HG02571 (cell line): ENCODE measurements at regions not wholly inside any gene's neighbourhood (a gene's known extent, or its start where the extent isn't known, plus 50 kb on each side); places are given as distances from the start of the nearest gene placed in this dataset.

Experiments
- ATAC-seq: cut with Tn5 transposase; IDR thresholded peaks from one replicate; pipeline ENCODE4 v1.9.1; 2021; ENCODE audit warnings: mild to moderate bottlenecking, moderate library complexity; ENCODE audit not compliant: unreplicated experiment

DNA sequence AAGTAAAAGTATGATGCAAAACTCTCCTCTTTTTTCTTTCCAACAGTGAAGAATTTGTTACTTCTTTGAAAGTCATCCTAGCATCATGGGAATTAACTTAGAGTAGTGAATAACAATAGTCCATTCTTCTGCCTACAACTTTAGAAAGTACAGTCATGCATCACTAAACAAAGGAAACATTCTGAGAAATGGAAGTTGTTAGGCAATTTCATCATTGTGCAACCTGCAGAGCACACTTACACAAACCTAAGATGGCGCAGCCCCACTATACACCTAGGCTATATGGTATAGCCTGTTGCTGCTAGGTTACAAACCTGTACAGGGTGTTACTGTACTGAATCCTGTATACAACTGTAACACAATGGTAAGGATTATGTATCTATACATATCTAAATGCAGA lies 1209.3 kb upstream of the C9orf72 start:
- no peak for ATAC-seq

DNA sequence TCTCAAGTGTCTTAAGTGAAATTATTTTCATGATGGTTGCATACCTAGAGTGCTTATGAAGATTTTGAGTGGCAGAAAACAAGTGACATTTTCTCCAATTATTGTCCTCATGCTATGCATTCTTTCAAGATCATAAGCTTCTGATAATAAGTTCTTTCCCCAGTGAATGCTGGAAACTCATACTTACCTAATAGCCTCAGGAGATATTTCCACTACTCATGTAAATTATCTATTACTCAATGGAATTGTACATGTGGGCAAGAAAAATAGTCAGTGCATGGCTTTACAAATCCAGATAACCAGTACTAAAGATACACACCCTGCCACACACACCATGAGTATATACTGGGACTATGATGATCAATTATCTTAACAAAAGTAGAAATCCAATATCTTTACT lies 1219.4 kb upstream of the C9orf72 start:
- ATAC-seq: no peak

DNA sequence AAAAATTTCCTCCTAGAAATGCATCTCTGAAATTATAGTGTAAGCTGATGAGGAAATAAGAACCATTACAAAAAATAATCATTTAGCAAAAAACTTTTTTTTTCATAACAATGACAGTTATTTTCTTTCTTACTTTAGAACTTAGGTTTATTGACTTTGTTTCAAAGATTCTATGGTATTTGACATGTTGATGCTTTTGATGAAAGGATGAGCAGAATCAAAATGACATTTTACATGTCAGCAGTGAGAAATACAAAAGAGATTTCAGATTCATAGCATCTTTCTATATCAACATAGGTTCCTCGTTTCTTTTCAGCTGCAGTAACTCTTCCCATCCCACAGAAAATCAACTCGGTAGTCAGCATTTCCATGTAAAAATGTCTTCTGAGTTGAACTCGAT lies 1226.6 kb upstream of the C9orf72 start:
- ATAC-seq: no peak

DNA sequence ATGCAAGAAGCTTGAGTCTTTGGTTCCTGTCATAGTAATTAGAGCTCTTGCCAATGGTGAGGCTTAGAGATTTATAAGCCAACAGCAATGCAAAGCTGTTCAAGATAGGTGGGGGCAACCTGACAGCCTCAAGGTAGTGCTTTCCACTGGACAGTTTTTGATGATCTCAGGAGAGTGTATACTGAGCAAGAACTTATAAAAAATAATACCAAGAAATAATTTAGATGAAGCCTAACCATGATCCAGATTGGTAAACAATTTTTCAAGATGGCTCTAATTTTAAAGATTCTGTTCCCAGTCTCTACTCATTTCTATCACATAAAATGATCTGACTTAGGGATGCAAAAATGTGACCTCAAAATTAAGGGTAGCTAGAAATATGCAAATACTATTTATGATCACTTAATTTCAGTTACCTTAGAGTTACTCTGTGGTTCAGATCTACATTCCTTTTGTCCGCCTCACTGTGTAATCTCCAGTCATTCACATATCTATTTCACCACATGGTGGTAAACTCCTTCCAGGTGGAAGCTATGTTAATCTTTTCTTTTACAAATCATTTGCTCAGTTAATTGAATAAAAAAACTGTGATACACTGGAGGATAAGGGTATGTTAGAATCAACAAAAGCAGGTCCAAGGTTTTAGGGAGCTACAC lies 1228.0 kb upstream of the C9orf72 start:
- no peak for ATAC-seq

DNA sequence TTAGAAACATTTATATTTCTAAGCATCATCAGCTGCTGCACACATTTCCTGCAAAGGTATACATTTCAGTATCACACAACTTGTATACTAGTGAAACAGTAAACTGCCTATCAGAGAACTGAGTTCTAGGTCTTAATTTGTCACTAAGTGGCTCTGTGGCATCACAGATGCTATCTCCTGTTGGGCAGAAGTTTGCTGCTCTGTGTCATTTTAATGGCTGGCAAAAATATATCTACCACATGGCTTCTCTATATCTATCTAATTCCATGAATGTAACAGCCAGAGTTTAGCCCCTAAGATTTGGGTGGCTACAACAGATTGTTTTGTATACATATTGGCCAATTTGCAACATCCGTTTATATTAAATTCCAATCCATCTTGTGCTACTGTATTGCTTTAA lies 1231.9 kb upstream of the C9orf72 start:
- ATAC-seq: no peak

- no peak for ATAC-seq
Measured at GRCh38 chr9:28808042-28808441, 1234.8 kb upstream of the C9orf72 start.

DNA sequence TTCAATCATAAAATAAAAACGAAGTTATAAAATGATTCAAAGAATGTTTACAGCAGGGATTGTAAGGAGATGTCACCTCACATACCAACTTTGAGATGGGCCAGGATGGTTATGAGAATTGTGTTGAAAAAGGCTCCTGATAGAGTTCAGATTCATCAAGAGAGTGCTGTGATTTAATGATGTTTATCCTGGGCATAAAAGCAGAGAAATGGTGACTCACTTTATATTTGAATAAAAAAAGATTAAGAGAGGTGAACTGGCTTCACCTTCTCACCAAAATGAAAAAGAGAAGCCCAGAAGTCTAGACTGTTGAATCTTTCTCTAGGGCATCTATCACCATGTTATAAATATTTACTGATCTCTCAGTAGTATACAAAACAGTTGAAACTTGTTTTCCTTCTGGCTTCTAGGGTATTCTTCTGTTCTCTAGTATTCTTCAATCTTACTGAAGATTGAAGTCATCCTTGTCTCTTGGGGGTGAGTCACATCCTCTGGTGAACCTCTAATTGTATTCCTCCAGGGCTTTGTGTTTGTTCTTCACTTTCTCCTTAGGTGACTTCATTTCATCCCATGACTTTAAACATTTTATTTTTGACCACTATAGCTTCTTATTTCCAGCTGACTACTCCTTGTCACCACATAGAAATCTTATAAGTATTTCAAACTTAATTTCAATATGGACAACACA lies 1237.3 kb upstream of the C9orf72 start:
- no peak for ATAC-seq

DNA sequence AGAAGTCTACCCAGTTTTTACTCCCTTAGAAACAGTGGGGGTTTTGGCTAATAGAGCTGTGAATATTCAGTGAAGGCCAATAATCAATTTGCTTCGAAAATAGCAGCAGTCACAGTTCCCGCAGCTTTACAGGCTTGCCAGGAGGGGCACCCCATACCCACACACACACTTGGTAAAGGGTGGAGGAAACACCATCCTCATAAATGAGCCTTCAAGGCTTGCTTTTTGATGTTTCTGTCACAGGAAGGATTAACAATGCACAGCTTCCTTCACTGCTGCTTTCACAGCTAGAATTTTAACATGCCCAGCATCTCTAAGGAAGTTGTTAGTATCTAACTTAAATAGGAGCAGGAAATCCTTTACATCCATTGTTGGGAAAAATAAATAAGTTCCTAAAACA lies 1247.5 kb upstream of the C9orf72 start:
- ATAC-seq: no peak

DNA sequence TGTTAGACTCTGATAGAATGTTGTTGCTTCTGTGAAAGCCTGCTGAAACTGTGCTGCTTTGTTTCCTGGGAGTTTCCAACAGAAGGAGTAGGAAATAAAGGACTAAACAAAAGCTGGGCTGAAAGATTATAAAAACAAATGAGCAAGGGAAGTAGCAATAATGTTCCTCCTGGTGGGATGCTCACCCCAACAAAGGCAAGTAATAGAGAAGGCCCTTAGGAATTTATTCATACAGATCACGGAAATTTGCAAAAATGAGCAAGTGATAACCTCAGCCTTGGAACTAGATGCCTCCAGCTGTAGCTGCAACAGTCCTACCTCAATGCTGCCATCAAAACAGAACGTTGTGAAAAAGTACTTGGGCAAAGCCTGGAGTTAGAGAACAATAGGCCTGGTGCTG lies 1248.0 kb upstream of the C9orf72 start:
- ATAC-seq: no peak

DNA sequence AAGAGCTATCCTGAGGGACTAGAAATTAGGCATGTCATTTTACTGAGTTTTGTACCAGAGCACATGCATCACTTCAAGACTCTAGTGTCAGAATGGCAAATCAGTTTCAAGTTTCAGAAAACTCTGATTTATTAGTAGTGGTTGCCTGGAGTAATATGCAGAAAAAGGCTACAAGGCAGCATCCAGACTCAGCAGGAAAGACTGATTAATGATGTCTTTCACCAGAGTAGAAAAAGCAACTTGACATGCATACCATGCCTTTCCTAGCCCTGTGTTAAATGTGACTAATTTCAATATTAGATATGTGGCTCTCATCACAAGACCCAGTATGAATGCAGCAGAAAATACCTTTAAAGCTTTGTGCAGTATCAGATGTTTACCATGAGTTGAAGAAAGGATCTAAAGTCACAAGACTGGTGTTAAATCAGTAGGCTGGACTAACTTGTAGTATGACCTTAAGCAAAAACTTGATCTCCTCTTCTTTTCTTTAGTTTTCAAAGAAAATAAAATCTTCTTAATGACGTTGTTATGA lies 1251.2 kb upstream of the C9orf72 start:
- no peak for ATAC-seq

DNA sequence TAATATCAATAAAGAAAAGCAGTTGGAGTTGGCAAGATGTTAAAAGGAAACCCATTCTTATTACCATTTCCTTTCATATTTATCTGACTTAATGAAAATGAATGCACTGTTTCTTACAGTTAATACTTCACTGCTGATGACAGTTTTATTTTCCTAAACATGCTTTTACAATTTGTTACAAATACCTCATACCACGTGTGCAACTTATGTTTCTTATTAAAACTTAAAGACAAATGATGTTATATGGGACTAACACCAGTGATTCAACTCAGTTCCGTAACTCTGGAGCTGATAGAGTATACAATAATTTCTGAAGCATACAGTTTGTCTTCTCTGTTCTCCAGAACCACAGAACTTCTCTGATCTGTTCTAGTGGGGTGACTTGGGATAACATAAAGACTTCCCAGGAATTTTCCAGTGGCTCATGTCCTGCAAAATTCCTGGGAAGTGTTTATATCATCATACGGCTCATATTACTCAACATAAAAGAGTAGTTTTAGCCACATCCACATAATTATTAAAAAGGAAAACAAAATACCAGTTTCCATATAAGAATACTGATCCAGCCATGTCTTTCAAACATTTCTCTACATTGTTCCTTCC lies 1259.0 kb upstream of the C9orf72 start:
- ATAC-seq: no peak

DNA sequence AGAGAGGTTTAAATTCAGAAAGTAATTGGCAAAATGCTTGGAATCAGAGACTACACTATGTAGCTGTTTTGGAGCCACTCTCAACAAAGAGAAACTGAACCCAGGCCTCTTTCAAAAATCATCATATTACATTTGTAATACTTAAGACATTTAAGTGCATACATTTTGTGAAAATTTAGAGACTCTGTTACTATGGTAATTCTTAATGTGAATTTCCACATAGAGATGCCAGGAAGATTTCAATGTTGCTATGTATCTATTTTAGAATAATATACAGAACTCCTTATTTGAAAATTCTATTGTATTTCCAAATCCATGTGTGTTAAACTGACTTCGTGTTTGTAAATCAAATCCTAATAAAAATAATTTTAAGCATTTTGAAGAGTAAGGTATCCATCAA lies 1260.9 kb upstream of the C9orf72 start:
- no peak for ATAC-seq

DNA sequence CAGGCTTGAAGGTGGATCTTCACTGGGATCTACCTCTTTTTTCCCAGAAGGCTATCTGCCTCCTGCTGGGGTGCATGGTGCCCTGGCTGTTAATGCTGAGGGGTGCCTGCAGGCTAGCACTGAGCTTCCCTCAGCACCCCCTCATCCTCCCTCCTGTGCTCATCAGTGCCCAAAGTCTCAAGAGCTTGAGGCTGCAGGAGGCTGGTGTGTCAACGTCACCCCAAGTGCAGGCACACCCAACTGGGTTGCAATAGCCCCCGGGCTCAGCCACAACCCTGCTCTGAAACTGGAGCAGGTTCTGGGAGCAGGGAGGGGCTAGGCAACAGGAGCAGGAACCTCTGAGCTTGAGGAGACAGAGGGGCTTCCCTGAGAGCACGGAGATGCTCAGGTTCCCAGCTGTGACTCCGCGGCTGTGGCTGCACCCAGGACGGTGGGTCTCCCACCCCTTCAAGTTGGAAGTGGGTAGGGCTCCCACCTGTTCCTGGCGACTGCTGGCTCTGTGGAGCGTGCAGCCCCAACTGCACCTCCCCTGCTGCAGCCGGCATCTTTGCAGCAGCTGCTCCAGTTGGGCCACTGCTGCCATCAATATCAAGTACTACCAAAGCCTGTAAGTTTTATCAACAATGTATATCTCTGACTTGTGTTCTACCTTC lies 1266.6 kb upstream of the C9orf72 start:
- ATAC-seq: no peak

GRCh38 chr9:28841775-28842174 lies 1268.5 kb upstream of the C9orf72 start:
- ATAC-seq: no peak

DNA sequence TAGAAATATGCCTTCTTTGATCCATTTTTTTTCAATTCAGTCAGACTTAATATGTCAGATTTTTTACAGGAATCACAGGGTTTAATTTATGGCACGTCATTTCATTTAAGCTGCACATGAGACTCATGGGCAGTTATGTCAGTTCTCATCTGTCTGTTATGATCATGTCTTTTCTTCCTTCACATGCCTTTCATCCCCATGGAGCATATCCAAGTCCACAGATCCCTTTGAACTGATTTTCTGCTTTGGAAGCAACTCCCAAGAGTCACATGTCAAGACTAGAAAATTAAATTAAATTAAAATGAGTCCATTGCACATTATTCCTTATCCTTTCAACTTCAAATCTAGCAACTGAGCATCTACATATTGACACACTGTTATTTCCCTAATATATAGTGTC lies 1274.0 kb upstream of the C9orf72 start:
- no peak for ATAC-seq

DNA sequence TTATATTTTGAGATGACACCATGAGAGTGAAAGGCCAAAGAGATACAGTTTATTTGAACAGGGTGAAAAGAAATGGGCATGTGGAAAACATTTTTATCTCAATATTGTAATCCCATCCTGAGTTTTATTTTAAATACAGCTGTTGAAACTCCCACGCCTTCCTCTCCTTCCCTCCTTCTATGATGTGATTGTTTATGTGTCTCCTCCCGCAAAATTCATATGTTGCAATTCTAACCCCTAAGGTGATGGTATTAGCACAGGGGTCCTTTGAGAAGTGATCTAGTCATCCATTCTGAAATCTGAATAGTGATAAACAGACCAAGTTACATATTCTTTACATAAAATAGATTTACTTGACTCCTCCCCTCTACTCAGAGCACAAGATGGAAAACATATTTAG lies 1275.4 kb upstream of the C9orf72 start:
- ATAC-seq: no peak

GRCh38 chr9:28853477-28853876 lies 1280.2 kb upstream of the C9orf72 start:
- no peak for ATAC-seq

- no peak for ATAC-seq
Measured at GRCh38 chr9:28866951-28867350, 1293.7 kb upstream of the C9orf72 start.

- ATAC-seq: no peak
Measured at GRCh38 chr9:28868228-28868990, 1295.1 kb upstream of the C9orf72 start.

GRCh38 chr9:28882529-28882928 lies 1309.2 kb upstream of the C9orf72 start:
- ATAC-seq: no peak

DNA sequence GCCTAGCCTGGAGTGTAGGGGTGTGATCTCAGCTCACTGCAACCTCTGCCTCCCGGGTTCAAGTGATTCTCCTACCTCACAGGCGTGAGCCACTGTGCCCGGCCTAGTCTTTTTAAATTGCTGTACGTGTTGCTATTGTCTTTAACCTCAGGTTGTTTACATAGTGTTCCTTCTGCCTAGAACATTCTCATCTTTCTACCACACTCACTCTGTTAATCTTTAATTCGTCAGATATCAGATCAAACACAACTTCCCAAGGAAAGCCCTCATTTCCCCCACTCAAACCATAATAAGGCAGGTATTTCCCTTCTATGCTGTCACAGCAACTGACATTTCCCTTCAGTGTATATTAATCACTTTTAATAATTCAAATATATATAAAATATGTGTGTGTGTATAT lies 1310.0 kb upstream of the C9orf72 start:
- no peak for ATAC-seq
